ENCODE measurements at regions not wholly inside any gene's neighbourhood (a gene's known extent, or its start where the extent isn't known, plus 50 kb on each side); places are given as distances from the start of the nearest gene placed in this dataset.

DNA sequence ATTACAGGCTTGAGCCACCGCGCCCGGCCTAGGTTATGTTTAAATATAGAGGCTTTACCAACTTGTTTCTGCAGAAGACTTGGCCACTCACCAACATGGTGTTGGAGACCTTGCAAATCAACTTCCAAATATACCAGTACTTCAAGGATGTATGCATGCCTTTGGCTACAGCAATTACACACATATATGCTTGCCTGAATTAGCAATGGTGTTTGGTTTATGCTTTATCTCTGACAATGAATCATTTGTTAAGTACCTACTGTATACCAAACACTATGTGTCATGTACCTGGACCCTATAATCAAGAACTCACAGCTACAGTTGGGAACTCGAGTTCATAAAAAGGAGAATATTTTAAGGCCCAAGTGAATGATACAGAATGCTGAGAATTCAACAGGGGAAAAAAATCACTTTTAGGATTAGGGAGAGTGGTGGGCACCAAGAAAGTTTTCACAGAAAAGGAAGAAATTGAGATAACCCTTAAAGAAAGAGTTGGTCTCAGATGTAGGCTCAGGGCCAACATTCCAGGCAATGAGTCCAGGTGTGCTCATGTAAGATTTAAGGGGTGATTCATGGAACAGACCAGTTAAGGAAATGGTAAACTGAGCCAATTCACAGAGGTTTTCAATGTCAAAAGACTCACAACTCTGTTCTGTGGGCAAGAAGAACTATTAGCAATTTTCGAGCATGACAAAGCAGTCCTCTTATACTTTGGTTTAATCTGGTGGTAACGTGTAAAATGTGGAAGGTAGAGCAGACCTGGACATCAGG, 98.9 kb downstream of the BCOR start:
- TF ChIP-seq, protein P1, sequence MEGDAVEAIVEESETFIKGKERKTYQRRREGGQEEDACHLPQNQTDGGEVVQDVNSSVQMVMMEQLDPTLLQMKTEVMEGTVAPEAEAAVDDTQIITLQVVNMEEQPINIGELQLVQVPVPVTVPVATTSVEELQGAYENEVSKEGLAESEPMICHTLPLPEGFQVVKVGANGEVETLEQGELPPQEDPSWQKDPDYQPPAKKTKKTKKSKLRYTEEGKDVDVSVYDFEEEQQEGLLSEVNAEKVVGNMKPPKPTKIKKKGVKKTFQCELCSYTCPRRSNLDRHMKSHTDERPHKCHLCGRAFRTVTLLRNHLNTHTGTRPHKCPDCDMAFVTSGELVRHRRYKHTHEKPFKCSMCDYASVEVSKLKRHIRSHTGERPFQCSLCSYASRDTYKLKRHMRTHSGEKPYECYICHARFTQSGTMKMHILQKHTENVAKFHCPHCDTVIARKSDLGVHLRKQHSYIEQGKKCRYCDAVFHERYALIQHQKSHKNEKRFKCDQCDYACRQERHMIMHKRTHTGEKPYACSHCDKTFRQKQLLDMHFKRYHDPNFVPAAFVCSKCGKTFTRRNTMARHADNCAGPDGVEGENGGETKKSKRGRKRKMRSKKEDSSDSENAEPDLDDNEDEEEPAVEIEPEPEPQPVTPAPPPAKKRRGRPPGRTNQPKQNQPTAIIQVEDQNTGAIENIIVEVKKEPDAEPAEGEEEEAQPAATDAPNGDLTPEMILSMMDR (conservative IDR thresholded peaks at IDR 0.05; ENCODE audit: low read depth, low read length): no peak
- TF ChIP-seq EZH2 (IDR thresholded peaks at IDR 0.05; ENCODE audit: low read length, unreplicated experiment): no peak
- no peak for TF ChIP-seq EZH2phosphoT487 (IDR thresholded peaks at IDR 0.05; ENCODE audit: borderline replicate concordance, low read length)
